K562 (cell line): ENCODE measurements at regions not wholly inside any gene's neighbourhood (a gene's known extent, or its start where the extent isn't known, plus 50 kb on each side); places are given as distances from the start of the nearest gene placed in this dataset.

Source experiments
- NFIC ChIP-seq: fragments of 450-650 bp; IDR thresholded peaks from 2 replicates; pipeline ENCODE4 v1.6.1; 2017; ENCODE audit warnings: mild to moderate bottlenecking, inconsistent platforms
- NR1H2 ChIP-seq: sonication (generic); formaldehyde crosslinking; IDR thresholded peaks from 2 replicates; pipeline ENCODE4 v1.4.0; 2020; ENCODE audit warnings: mild to moderate bottlenecking, missing genetic modification reagents
- PBX2 ChIP-seq, 2 experiments: IDR thresholded peaks in 1 of 2; conservative IDR thresholded peaks in 1 of 2; 2 replicates each; pipeline ENCODE4 v1.6.1; 2016; ENCODE audit warnings: low read depth in 2 of 2, mild to moderate bottlenecking in 1 of 2, missing compliant biosample characterization in 1 of 2, missing genetic modification characterization in 1 of 2, moderate library complexity in 1 of 2
- SP2 ChIP-seq: IDR thresholded peaks from 2 replicates; pipeline ENCODE4 v1.6.1; 2011; ENCODE audit warnings: mild to moderate bottlenecking, low read depth, low read length, moderate library complexity; ENCODE audit not compliant: poor library complexity, severe bottlenecking; ENCODE audit errors: extremely low read depth
- ZHX1 ChIP-seq: fragments of 150-350 bp; conservative IDR thresholded peaks from 2 replicates; pipeline ENCODE4 v1.6.1; 2014; ENCODE audit warnings: low read length
- ZNF354B ChIP-seq: fragments of 250-450 bp; sonication (Bioruptor Pico); IDR thresholded peaks from 2 replicates; pipeline ENCODE4 v1.4.0; 2020

DNA sequence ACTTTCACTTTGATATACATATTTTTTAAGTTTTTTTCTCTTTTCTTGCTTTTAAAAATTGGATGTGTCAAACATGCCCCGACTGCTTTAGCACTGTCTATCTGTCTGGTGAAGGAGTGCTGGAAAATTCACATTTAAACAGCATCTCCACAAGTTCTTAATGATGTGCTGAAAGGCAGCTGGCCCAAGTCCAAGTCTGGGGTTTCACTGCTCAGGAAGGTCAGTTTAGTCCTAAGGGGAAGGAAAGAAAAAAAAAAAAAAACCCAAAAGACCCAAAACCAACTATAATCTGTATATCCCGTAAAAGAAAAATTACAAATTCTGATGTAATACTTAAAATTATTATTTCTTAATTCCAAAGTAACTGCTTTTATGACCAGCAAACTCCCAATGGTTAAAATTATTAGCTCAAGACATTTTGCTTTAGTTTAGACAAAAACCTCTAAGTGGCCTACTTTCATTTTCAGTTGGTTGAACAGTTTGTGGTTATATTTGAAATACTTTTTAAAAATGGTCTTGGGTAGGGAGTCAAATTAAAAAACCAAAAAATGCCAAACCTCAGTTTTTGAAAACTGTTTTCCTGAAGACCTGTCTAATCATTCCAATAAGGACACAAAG lies 79.5 kb upstream of the PREP start (continued):
- no peak for TF ChIP-seq ZHX1
- TF ChIP-seq PBX2 (CRISPR knock-in tag; IDR thresholded peaks at IDR 0.05; ENCODE audit: low read depth): no peak
- peak; percentile 88 for TF ChIP-seq PBX2 (tag; conservative IDR thresholded peaks at IDR 0.05; ENCODE audit: low read depth)
- peak; percentile 71 for TF ChIP-seq NFIC
- no peak for TF ChIP-seq ZNF354B (CRISPR knock-in tag)
- TF ChIP-seq NR1H2: no peak
- no peak for TF ChIP-seq SP2
